Fibroblast of lung (primary cell): ENCODE measurements at regions not wholly inside any gene's neighbourhood (a gene's known extent, or its start where the extent isn't known, plus 50 kb on each side); places are given as distances from the start of the nearest gene placed in this dataset.

ENCODE experiments used
- DNase-seq, 2 donors: peaks; one replicate each; pipeline versions ENCODE4 v3.0.0 to v3.0.0-alpha.2; 2010; ENCODE audit warnings: low read depth in 2 of 2
- H2AFZ ChIP-seq: 2 replicates; pipeline ENCODE4 v1.5.1; 2012; ENCODE audit warnings: low read length, control low read depth, inconsistent platforms
- H3K27ac ChIP-seq: 2 replicates; pipeline ENCODE4 v1.5.1; 2011; ENCODE audit warnings: low read length, control low read depth; ENCODE audit not compliant: insufficient read depth
- H3K27me3 ChIP-seq: 2 replicates; pipeline ENCODE4 v1.5.1; 2011; ENCODE audit warnings: mild to moderate bottlenecking, low read length; ENCODE audit not compliant: control insufficient read depth, insufficient read depth
- H3K36me3 ChIP-seq: 2 replicates; pipeline ENCODE4 v1.5.1; 2011; ENCODE audit warnings: low read length; ENCODE audit not compliant: control insufficient read depth, insufficient read depth
- H3K4me1 ChIP-seq: 2 replicates; pipeline ENCODE4 v1.5.1; 2011; ENCODE audit warnings: low read length; ENCODE audit not compliant: control insufficient read depth, insufficient read depth; ENCODE audit errors: extremely low read depth
- H3K4me2 ChIP-seq: 2 replicates; pipeline ENCODE4 v1.5.1; 2011; ENCODE audit warnings: low read length, control low read depth; ENCODE audit not compliant: insufficient read depth; ENCODE audit errors: extremely low read depth
- H3K4me3 ChIP-seq, 4 experiments: fragments of 200-600 bp in 1 of 4; sonication (generic) in 1 of 4; replicated peaks in 1 of 4; 2 replicates each; pipeline ENCODE4 v1.5.1; 2011 to 2016; ENCODE audit warnings: low read length in 4 of 4, low read depth in 3 of 4, mild to moderate bottlenecking in 3 of 4, control low read depth in 2 of 4, inconsistent platforms in 1 of 4, mixed read lengths in 1 of 4; ENCODE audit not compliant: insufficient read depth in 1 of 4; ENCODE audit errors: control extremely low read depth in 1 of 4
- H3K79me2 ChIP-seq: 2 replicates; pipeline ENCODE4 v1.5.1; 2012; ENCODE audit warnings: mild to moderate bottlenecking, low read length, inconsistent platforms; ENCODE audit not compliant: control insufficient read depth, insufficient read depth
- H3K9ac ChIP-seq: 2 replicates; pipeline ENCODE4 v1.5.1; 2011; ENCODE audit warnings: mild to moderate bottlenecking, low read length, control low read depth; ENCODE audit not compliant: insufficient read depth
- H3K9me3 ChIP-seq: 2 replicates; pipeline ENCODE4 v1.5.1; 2012; ENCODE audit warnings: low read depth, low read length; ENCODE audit not compliant: control insufficient read depth, insufficient read depth
- H4K20me1 ChIP-seq: 2 replicates; pipeline ENCODE4 v1.5.1; 2011; ENCODE audit warnings: low read length; ENCODE audit not compliant: control insufficient read depth, insufficient read depth; ENCODE audit errors: extremely low read depth
- EZH2 ChIP-seq: IDR thresholded peaks from 2 replicates; pipeline ENCODE4 v1.5.1; 2012; ENCODE audit warnings: low read length, control low read depth, mild to moderate bottlenecking; ENCODE audit errors: missing control alignments
- TF ChIP-seq, protein P1 (sequence below), 2 donors: IDR thresholded peaks in 1 of 2; conservative IDR thresholded peaks in 1 of 2; 1 replicate in 1 of 2; 2 replicates in 1 of 2; pipeline ENCODE4 v1.5.1; 2011 to 2012; ENCODE audit warnings: low read length in 2 of 2, control low read depth in 1 of 2, inconsistent platforms in 1 of 2, low read depth in 1 of 2, mild to moderate bottlenecking in 1 of 2

- Histone ChIP-seq H2AFZ (no peak overlapping the region), H3K79me2 (no peaks in the 10 kb centered on the region)
Measured at GRCh38 chr14:84247693-84248092, 1282.3 kb upstream of the FLRT2 start.

GRCh38 chr14:84250893-84251292, 1279.1 kb upstream of the FLRT2 start:
- TF ChIP-seq EZH2: no peak
- TF ChIP-seq, protein P1, sequence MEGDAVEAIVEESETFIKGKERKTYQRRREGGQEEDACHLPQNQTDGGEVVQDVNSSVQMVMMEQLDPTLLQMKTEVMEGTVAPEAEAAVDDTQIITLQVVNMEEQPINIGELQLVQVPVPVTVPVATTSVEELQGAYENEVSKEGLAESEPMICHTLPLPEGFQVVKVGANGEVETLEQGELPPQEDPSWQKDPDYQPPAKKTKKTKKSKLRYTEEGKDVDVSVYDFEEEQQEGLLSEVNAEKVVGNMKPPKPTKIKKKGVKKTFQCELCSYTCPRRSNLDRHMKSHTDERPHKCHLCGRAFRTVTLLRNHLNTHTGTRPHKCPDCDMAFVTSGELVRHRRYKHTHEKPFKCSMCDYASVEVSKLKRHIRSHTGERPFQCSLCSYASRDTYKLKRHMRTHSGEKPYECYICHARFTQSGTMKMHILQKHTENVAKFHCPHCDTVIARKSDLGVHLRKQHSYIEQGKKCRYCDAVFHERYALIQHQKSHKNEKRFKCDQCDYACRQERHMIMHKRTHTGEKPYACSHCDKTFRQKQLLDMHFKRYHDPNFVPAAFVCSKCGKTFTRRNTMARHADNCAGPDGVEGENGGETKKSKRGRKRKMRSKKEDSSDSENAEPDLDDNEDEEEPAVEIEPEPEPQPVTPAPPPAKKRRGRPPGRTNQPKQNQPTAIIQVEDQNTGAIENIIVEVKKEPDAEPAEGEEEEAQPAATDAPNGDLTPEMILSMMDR (conservative IDR thresholded peaks at IDR 0.05 in 1 of 2, IDR thresholded peaks at IDR 0.05 in 1 of 2; ENCODE audit: low read depth in 1 of 2, low read length in 2 of 2): no peak

More at GRCh38 chr14:84247693-84248092, 1282.3 kb upstream of the FLRT2 start:
- DNase-seq: no peak
- Histone ChIP-seq H3K4me2 (no peak overlapping the region), H3K36me3 (no peaks in the 10 kb centered on the region), H3K4me3 (no peak overlapping the region), H4K20me1 (no peaks in the 10 kb centered on the region), H3K27ac (no peak overlapping the region), H3K9me3 (no peaks in the 10 kb centered on the region), H3K27me3 (no peaks in the 10 kb centered on the region), H3K9ac (no peak overlapping the region), H3K4me1 (no peaks in the 10 kb centered on the region)
- no peak for TF ChIP-seq EZH2
- TF ChIP-seq, protein P1 (conservative IDR thresholded peaks at IDR 0.05 in 1 of 2, IDR thresholded peaks at IDR 0.05 in 1 of 2; ENCODE audit: low read depth in 1 of 2, low read length in 2 of 2): no peak

DNA sequence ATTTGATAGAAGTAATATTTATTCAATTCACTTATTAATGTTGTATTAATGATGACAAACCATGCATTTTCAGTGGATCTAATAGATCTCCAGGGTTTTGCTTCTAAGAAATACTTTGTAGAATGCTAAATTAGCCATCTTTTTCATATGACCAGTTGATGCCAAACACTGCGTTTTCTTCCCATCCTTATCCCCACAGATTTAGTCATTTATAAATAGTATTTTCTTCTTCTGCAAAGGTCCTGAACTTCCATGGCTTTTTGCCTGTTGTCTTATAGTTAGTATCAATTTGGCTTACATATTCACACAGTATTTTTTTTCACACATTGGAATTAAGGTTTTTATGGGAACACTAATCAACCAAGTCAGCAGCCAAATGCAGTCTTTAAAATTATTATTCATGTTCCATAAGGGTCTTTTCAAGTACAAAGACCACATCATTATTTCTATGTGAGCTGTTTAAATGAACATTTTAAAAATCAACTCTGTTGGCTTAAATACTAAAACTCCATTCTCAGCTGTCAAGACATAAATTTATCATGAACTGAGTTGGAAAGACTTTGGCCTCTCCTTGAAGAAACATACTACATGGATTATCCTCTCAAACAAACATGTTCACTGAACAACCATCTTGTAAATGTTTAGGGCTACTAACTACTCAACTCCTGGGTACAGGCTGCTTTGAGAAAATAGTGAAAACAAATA, 1278.4 kb upstream of the FLRT2 start:
- no peak for DNase-seq
- Histone ChIP-seq H3K36me3 (no peaks in the 10 kb centered on the region), H2AFZ (no peak overlapping the region), H3K9me3 (no peaks in the 10 kb centered on the region), H3K4me1 (no peaks in the 10 kb centered on the region), H3K79me2 (no peaks in the 10 kb centered on the region), H3K27ac (no peak overlapping the region), H3K9ac (no peak overlapping the region), H3K4me3 (no peak overlapping the region), H3K4me2 (no peak overlapping the region), H3K27me3 (no peaks in the 10 kb centered on the region), H4K20me1 (no peaks in the 10 kb centered on the region)
- TF ChIP-seq, protein P1 (conservative IDR thresholded peaks at IDR 0.05 in 1 of 2, IDR thresholded peaks at IDR 0.05 in 1 of 2; ENCODE audit: low read depth in 1 of 2, low read length in 2 of 2): no peak
- no peak for TF ChIP-seq EZH2

More at GRCh38 chr14:84250893-84251292, 1279.1 kb upstream of the FLRT2 start:
- Histone ChIP-seq H3K4me3 (no peak overlapping the region), H3K36me3 (no peaks in the 10 kb centered on the region), H3K27me3 (no peaks in the 10 kb centered on the region), H3K4me1 (no peaks in the 10 kb centered on the region), H2AFZ (no peak overlapping the region), H3K4me2 (no peak overlapping the region), H3K79me2 (no peaks in the 10 kb centered on the region), H3K9ac (no peak overlapping the region), H3K27ac (no peak overlapping the region), H4K20me1 (no peaks in the 10 kb centered on the region), H3K9me3 (no peaks in the 10 kb centered on the region)
- DNase-seq: no peak
